SK-N-MC (cell line): ENCODE measurements at regions not wholly inside any gene's neighbourhood (a gene's known extent, or its start where the extent isn't known, plus 50 kb on each side); places are given as distances from the start of the nearest gene placed in this dataset.
"Not testable (repeated sequence)": the region's sequence is repeated elsewhere in the genome, so short reads cannot be mapped to it uniquely, and the experiment has no call there.

Experiments
- DNase-seq: peaks from one replicate; pipeline ENCODE4 v3.0.0-alpha.2; 2011; ENCODE audit warnings: low read depth, low spot score
- H3K27ac ChIP-seq: fragments of 200-600 bp; sonication (generic); 2 replicates; pipeline ENCODE4 v1.5.1; 2016; ENCODE audit warnings: mixed run types
- H3K36me3 ChIP-seq: fragments of 200-600 bp; sonication (generic); 2 replicates; pipeline ENCODE4 v1.6.1; 2017; ENCODE audit warnings: antibody characterized with exemption, low read length, mixed read lengths; ENCODE audit not compliant: insufficient read depth
- H3K4me3 ChIP-seq: fragments of 200-600 bp; sonication (generic); 2 replicates; pipeline ENCODE4 v1.5.1; 2016
- H3K9ac ChIP-seq: fragments of 200-600 bp; sonication (generic); 2 replicates; pipeline ENCODE4 v1.8.0; 2017; ENCODE audit warnings: mixed run types, mixed read lengths; ENCODE audit not compliant: insufficient read length
- H3K9me3 ChIP-seq: fragments of 200-600 bp; sonication (generic); 2 replicates; pipeline ENCODE4 v1.6.1; 2017; ENCODE audit warnings: low read depth, mild to moderate bottlenecking, antibody characterized with exemption, low read length, moderate library complexity, mixed read lengths
- EZH2 ChIP-seq: fragments of 200-600 bp; sonication (generic); IDR thresholded peaks from one replicate; pipeline ENCODE4 v1.6.1; 2017; ENCODE audit warnings: antibody characterized with exemption
- FOXP2 ChIP-seq: optimal IDR thresholded peaks from 2 replicates; pipeline ENCODE3; 2011; ENCODE audit warnings: mild to moderate bottlenecking, moderate library complexity; ENCODE audit not compliant: insufficient read depth; ENCODE audit errors: extremely low read length, control extremely low read depth
- POLR2AphosphoS5 ChIP-seq: IDR thresholded peaks from 2 replicates; pipeline ENCODE4 v1.6.1; 2012; ENCODE audit warnings: mild to moderate bottlenecking, low read depth, low read length, borderline replicate concordance

GRCh38 chr1:47656719-47657685 lies 219.2 kb downstream of the FOXD2 start:
- Histone ChIP-seq H3K4me3 (no peak overlapping the region), H3K9ac (no peak overlapping the region), H3K27ac (no peak overlapping the region), H3K9me3 (no peaks in the 10 kb centered on the region), H3K36me3 (no peaks in the 10 kb centered on the region)
- no peak for TF ChIP-seq POLR2AphosphoS5
- no peak for TF ChIP-seq FOXP2
- no peak for TF ChIP-seq EZH2
- DNase-seq: no peak

- H3K4me3 ChIP-seq: no peak overlapping the region
- H3K9me3 ChIP-seq: no peaks in the 10 kb centered on the region
- H3K36me3 ChIP-seq: no peaks in the 10 kb centered on the region
- TF ChIP-seq EZH2 (no peak), POLR2AphosphoS5 (no peak), FOXP2 (no peak)
- H3K27ac ChIP-seq: no peak overlapping the region
- no peak overlapping the region for H3K9ac ChIP-seq
- DNase-seq: no peak
Observed at GRCh38 chr1:47658161-47658920, 220.5 kb downstream of the FOXD2 start.

GRCh38 chr1:47659146-47659545 lies 221.3 kb downstream of the FOXD2 start:
- Histone ChIP-seq H3K36me3 (no peaks in the 10 kb centered on the region), H3K27ac (no peak overlapping the region), H3K4me3 (no peak overlapping the region), H3K9ac (no peak overlapping the region), H3K9me3 (no peaks in the 10 kb centered on the region)
- no peak for DNase-seq
- TF ChIP-seq POLR2AphosphoS5 (no peak), FOXP2 (no peak), EZH2 (no peak)

GRCh38 chr1:47660622-47661021 lies 222.8 kb downstream of the FOXD2 start:
- Histone ChIP-seq H3K9me3 (no peaks in the 10 kb centered on the region), H3K4me3 (no peak overlapping the region), H3K9ac (no peak overlapping the region), H3K36me3 (no peaks in the 10 kb centered on the region), H3K27ac (no peak overlapping the region)
- no peak for TF ChIP-seq FOXP2
- no peak for TF ChIP-seq POLR2AphosphoS5
- no peak for TF ChIP-seq EZH2
- no peak for DNase-seq

GRCh38 chr1:47661040-47661439 lies 223.2 kb downstream of the FOXD2 start:
- Histone ChIP-seq H3K9me3 (no peaks in the 10 kb centered on the region), H3K36me3 (no peaks in the 10 kb centered on the region), H3K4me3 (no peak overlapping the region), H3K27ac (no peak overlapping the region), H3K9ac (no peak overlapping the region)
- TF ChIP-seq EZH2 (no peak), FOXP2 (no peak), POLR2AphosphoS5 (no peak)
- DNase-seq: no peak

- Histone ChIP-seq H3K9ac (no peak overlapping the region), H3K4me3 (no peak overlapping the region), H3K36me3 (no peaks in the 10 kb centered on the region), H3K9me3 (no peaks in the 10 kb centered on the region), H3K27ac (no peak overlapping the region)
- TF ChIP-seq FOXP2: no peak
- no peak for TF ChIP-seq POLR2AphosphoS5
- TF ChIP-seq EZH2: no peak
- no peak for DNase-seq
Observed at GRCh38 chr1:47662068-47662467, 224.2 kb downstream of the FOXD2 start.

GRCh38 chr1:47663286-47663685 lies 225.4 kb downstream of the FOXD2 start:
- TF ChIP-seq FOXP2 (no peak), POLR2AphosphoS5 (no peak), EZH2 (no peak)
- Histone ChIP-seq H3K9me3 (no peaks in the 10 kb centered on the region), H3K36me3 (no peaks in the 10 kb centered on the region), H3K9ac (no peak overlapping the region), H3K4me3 (no peak overlapping the region), H3K27ac (no peak overlapping the region)
- DNase-seq: no peak

GRCh38 chr1:47664356-47664755 lies 226.5 kb downstream of the FOXD2 start:
- Histone ChIP-seq H3K9ac (no peak overlapping the region), H3K36me3 (no peaks in the 10 kb centered on the region), H3K9me3 (no peaks in the 10 kb centered on the region), H3K27ac (no peak overlapping the region), H3K4me3 (no peak overlapping the region)
- DNase-seq: no peak
- TF ChIP-seq EZH2: no peak
- no peak for TF ChIP-seq POLR2AphosphoS5
- no peak for TF ChIP-seq FOXP2

GRCh38 chr1:47664896-47665295 lies 227.1 kb downstream of the FOXD2 start:
- not testable (repeated sequence) for DNase-seq, H3K4me3 ChIP-seq, H3K27ac ChIP-seq

More at GRCh38 chr1:47664896-47665295, 227.1 kb downstream of the FOXD2 start:
- not testable (repeated sequence) for H3K36me3 ChIP-seq, H3K9me3 ChIP-seq, H3K9ac ChIP-seq
